GM21423 (cell line): ENCODE measurements at regions not wholly inside any gene's neighbourhood (a gene's known extent, or its start where the extent isn't known, plus 50 kb on each side); places are given as distances from the start of the nearest gene placed in this dataset.
"Not testable (repeated sequence)": the region's sequence is repeated elsewhere in the genome, so short reads cannot be mapped to it uniquely, and the experiment has no call there.

ENCODE experiments used
- ATAC-seq: cut with Tn5 transposase; IDR thresholded peaks from one replicate; pipeline ENCODE4 v1.9.1; 2021; ENCODE audit warnings: mild to moderate bottlenecking, moderate library complexity; ENCODE audit not compliant: unreplicated experiment

DNA sequence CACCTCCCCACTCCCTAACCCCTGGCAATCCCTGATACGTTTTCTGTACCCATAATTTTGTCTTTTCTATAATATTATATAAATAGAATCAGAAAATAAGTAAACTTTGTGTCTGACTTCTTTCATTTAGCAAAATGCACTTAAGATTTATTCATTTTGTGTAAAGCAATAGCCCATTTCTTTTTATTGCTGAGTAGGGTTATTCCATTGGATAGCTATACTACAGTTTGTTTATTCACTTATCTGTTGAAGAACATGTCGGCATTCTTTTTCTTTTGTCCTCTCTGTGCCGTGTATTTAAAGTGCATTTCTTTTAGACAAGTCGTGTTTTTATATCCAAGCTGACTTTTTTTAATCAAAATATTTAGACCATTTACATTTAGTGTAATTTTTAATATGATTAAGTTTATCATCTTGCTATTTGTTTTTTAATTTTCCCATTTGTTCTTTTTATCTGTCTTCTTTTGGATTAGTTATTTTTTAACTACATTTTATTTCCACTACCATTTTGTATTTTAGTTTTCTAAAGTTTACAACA, 176.4 kb upstream of the TSHZ3 start:
- ATAC-seq: no peak

DNA sequence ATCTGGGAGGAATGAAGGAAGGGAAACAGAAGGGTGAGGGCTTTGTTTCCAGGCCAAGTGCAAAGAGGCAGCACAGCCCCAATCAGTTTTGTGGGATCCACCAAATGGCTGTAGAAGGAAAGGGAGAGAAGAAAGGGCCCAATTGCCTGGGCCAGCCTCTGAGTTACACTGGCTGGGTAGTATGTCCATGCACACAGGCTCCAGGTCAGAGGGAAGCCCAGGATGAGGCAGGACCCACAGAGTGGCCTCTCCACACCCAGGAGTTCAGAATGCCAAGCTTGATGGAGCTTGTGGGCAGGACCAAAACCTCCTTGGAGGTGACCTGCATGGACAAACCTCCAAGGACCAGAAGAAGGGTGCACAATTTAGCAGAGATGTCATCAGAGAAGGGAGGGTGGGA, 178.2 kb upstream of the TSHZ3 start:
- no peak for ATAC-seq

DNA sequence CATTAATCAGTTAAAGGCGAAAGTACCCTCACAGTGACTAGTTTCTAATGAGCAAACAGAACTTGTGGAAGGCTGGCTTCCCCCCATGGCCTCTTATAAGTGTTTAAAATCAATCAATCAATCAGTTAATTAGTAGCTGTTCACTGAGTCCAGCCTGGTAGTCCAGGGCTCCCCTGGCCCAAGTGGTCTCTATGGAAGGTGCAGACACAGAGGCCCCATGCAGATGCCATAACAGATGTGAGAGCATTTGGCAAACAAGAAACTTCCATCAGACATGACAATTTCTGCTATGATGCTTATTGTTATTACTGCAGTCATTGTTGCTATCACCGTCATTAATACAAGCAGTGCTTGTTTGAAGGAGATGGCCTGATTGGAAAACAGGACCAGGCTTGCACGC, 179.0 kb upstream of the TSHZ3 start:
- no peak for ATAC-seq

DNA sequence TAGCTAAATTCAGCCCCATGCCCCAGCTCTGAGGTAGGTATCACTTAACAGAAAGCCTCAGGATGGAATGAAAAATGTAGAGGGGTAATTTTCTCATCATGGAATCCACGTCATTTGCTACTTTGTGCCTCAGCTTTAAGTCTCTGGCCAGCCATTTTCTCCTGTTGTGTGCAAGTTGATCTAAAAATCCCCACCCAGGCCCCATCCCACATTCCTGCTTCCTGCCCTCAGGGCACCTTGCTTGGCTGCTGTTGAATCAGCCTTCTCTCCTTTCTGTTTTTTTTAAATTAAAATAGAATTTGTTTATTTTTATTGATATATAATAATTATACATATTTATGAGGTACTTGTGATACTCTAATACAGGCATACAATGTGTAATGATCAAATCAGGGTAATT, 179.9 kb upstream of the TSHZ3 start:
- no peak for ATAC-seq

DNA sequence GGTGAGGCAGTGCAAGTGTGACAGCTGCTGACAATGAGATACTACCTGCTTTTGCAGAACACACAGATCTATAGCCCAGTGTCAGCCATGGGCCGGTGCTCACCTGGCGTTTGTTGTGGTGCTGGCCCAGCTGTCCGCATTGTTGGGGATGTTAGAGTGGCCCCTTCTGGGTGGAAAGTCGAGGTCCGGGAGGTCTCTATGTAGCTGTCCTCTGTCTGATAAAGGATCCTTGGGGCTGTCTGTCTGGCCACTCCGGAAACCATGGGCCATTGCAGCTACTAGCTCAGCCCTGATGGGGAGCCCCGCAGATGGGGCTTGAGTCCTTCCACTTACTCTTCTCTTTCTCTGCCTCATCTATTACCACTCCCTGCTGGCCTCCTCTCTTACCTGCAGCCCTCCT, 181.5 kb upstream of the TSHZ3 start:
- ATAC-seq: no peak

DNA sequence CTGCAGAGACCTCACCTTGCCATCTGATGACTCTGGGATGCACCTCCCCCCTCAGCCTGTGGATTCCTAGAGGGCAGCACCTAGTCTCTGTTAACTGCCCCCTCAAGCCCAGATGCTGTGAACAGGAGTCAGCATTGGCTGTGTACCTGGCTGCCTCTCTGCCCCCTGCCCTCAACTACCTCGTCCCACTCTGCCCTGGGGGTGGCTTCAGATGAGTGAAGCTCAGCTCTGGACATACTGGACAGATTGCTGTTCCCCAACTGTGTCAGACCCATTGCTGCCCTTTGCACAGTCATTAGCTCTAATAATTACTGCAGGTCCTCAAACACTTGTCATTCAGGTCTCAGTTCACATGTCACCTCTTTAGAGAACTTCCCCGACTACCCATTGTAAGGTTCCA, 182.1 kb upstream of the TSHZ3 start:
- no peak for ATAC-seq

DNA sequence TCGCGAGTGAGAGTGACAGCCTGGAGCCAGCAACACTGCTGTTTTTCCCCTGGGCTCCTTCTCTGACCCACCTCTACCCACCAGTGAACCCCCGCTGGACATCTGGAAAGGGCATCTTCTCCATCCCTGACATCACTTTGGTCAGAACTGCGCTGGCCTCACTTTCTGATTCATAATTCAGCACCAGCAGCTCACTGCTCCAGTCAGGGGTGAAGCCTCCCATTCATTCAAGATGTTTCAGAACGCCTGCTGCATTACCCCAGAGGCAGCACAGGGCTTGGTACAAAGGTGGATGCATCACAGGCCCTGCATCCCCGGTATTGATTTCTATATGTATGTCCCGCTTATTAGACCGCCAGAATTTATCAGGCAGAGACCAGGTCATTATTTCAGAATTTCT, 182.8 kb upstream of the TSHZ3 start:
- ATAC-seq: no peak

DNA sequence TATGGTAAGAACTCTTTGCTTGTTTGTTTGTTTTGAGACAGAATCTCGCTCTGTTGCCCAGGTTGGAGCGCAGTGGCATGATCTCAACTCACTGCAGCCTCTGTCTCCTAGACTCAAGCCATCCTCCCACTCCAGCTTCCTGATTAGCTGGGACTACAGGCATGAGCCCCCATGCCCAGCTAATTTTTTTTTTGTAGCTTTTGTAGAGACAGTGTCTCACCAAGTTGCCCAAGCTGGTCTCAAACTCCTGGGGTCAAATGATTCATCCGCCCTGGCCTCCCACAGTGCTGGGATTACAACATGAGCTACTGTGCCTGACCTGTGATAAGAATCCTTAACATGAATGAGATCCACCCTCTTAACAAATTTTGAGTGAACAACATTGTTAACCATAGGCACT, 183.9 kb upstream of the TSHZ3 start:
- ATAC-seq: no peak

DNA sequence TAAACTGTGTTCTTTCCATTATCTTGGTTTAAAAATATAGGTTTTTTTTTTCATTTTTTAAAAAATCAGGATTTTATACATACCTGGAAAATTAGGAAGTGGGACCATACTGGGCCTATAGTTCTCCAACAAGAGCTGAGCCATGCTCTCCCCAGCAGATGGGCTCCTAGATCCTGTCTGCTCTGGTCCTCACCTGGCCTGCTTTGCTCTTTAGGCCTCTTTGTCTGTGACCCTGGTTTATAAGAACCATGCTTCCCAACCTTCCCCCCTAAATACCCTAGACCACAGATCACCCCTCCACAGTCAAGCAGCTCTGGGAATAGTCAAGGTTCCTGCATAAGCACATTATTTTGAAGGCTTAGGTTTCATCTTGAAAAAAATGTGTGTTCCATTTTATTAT, 185.0 kb upstream of the TSHZ3 start:
- no peak for ATAC-seq

DNA sequence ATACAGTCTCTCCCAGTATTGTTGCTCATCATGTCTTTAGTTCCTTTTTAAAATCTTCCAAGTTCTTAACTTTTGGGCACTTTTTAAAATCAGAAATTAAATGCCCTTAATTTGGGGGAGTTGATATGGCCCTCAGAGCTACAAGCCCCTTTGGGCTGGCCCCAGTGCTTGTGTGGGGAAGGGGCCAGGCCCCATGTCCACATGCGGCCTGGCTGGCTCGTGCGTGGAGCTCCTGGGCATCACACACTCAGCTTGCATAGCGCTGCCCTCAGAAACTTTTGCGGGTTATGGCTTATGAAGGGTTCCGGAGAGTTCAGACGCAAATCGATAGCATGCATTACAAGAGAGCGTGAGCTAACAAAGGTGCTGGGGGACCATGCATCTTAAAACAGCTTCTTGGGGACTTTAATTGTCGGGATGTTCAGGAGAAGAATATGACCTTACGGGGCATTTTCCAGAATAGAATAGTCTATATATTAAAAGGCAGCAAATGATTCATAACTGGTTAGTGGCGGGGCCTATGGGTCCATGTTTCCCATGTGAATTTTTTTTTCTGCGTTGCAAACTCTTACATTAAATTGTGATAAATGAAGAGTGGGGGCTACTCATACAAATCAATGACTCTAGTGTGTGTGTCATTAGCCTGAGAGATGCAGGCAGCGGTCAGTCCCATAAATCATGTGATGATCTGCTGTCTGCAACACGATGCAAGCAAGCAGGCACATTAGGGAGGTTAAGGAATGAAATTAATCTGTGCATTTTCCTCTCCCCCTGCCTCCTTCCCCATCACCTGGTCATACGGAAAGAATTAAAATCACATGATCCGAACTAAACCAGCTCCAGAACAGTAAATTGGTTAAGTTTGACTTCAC, 185.8 kb upstream of the TSHZ3 start:
- no peak for ATAC-seq

DNA sequence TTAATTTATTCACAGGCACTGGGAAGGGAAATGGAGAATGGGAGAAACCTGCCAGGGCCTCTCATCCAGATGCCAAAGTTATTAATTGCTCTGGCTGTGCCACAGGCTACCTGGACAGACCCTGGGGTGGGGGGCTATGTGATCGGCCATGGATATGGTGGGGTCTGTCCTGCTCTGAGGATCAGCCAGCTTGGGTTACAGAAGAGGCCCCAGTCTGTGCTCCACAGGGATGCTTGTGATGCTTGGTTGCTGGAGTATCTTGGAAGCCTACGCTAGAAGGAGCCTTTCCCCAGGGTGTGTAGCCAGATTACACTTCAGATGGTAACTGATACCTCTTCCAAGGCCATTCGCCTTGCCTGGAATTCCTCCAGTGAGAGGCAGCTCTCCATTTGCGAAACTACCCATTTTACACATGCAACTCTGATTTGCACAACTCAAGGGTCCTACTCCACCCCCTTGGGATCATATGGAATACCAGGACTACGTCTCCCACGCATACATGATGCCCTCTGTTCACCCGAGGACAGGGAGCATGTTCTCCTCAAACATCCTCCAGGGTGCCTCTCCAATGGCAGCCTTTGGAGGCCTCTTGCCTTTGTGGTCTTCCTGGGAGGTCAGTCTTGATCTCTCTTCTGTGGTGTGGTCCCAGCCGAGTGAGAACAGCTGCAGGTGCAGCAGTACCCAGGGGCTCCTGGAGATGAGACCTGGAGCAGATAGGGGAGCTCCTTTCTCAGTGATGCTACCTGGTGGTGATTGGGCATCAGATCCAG, 186.6 kb upstream of the TSHZ3 start:
- no peak for ATAC-seq

DNA sequence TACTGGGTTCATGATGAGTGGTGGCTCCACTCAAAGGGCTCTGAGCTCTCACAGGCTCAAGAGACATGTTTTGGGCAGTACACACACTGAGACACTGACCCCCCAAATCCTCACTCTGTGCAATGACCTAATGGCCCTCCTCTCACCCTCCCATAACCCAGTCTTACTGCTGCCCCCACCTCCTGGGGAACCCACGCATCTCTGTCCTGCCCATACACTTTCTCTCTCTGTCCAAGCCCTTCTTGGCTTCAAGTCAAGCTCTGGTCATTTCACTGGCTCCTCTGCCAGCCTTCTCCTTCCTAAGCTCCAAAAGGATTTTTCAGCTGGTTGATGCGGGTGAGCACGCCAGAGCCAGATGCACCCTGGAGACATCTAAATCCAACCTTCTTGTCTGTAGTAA, 187.9 kb upstream of the TSHZ3 start:
- no peak for ATAC-seq

DNA sequence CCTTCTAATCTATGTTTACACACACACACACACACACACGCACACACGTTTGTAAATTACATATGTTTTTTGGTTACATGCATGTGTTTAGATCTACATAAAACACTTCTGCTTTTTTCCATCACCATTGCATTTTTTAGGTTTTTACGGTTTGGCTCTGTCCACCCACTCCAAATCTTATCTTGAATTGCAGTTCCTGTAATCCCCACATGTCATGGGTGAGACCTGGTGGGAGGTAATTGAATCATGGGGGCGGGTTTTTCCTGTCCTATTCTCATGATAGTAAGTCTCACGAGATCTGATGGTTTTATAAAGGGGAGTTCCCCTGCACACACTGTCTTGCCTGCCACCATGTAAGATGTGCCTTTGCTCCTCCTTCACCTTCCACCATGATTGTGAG, 188.7 kb upstream of the TSHZ3 start:
- ATAC-seq: not testable (repeated sequence)

DNA sequence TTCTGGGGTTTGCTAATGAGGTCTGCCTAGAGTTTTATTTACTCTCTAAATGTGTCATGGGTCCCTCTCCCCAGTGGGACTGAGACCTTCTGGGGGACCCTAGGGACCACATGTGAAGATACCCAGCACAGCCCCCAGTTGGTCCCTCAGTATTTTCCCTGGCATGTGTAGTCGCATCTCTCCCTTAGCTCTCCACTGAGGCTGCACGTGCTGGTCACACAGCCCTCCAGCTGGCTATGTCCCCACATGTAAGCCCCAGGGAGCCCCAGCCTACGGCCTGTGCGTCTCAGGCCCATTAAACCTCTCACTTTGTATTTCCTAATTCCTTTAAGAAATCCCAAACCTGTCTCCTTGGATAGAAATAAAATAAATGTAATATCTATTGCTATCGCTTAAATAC, 189.6 kb upstream of the TSHZ3 start:
- no peak for ATAC-seq

DNA sequence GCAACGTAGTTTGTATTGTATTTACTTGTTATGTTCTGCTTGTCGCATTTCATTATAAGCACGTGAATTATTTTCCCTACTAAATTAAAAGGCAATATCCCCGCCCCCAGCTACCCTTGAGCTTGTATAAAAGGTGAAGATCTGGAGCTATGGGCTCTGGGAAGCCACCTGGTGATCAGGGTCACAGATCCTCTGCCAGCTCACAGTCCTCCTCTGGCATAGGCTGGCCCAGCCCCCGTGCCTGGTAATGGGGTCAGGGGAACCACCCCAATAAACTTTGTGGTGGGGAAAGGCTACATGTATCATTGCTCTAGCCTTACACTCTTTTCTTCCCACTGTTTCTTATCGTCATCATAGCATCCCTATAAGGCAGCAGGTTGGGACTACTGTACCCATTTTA, 190.2 kb upstream of the TSHZ3 start:
- no peak for ATAC-seq

DNA sequence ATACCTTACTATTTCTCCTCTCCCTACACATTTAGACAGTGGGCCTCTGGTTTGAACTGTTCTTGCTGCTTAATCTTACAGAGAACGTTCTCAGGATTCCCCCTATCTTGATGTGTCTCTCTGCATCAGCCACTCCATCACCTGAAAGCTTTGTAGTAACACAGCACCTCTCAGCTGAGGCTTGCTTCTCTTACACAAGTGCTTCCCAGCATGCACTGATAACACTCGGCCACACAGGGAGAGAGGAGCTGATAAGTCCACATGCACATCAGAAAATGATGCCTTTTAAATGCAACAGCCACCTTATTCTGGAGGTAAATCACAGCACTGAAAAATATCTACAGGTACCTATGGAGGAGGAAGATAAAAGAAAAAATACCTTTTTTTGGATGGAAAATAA, 192.2 kb upstream of the TSHZ3 start:
- no peak for ATAC-seq

DNA sequence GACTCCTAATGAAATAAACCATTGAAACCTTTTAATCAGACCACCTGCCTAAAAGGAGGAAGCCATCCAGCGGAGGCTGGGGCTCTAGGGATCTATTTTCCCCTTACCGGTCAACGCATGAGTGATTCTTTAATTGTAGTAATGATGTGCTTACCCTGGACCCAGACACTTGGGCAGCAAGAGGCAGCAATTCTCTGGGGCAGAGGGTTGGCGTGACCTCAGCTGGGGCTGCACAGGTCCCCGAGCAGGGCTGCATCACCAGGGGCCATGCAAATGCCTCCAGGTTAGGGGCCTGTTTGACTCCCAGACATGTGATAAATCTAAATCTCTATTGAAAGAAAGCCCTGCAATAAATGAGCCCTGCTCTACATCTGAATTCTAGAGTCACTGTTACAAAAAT, 194.2 kb upstream of the TSHZ3 start:
- no peak for ATAC-seq

DNA sequence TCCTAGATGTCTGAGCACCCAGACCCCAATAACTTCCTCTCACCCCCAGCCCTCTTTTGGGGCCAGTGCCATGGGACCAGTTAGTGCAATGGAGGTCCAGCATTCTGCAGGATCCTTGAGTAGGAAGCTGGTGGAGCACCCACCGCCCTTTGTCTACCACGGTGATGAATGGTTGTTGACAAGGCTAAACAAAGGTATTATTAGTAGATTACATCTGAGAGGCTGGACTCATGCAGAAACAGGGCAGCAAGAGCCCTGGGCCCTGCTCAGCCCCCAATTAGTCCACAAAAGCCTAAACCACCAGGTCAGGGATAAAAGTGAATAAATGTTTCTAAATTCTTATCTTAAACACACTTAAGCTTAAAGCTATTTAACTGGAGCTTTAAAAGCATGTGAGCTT, 196.5 kb upstream of the TSHZ3 start:
- no peak for ATAC-seq

DNA sequence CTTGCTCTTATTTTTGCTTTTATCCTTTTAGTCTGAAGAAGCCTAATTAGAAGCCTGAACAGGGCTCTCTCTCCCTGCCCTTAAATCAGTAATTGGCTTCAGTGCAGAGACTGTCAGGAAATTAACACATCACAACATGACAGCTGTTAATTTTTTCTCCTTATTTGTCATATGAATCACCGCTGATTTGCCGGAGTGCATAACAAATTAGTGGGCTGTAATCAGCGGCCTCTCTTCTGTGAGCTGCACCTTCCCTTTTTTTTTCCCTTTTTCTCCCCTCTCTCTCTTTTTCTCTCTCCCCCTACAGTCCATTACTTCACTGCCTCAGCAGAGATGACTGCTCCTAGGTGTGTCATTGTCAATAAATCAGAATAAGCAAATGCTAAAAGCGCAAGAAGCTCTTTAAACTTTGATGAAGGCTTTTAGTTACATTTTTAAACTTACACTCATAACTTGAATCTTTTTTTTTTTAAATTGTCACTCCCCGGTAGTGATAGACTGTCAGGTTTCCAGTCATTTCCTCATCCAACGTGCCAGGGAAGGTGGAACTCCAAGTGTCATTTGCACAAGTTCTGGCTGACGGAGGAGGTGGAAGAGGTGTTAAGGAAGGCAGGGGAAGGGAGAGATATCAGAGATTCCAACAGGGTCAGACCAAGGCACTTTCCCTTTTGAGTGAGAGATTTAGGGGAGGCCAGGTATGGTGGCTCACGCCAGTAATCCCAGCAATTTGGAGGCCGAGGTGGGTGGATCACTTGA, 197.1 kb upstream of the TSHZ3 start:
- ATAC-seq: no peak

DNA sequence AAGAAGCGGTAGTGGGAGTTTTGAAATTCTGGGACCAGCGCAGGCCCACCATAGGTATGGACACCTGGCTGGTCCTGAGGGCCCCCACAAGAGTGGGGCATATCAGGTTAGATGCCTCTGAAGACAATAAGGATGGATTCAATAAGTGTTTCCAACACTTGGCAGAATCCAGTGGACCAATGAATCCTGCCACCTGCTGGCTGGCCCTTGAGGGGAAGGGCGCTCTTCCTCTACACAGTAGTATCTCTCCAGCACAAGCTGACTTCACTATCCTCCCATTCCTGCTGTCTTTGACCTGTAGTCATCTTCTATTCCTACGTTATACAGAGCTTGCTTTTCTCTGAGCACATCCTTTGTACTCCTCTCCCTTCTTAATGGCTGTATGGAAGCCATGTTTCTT, 199.7 kb upstream of the TSHZ3 start:
- ATAC-seq: no peak

DNA sequence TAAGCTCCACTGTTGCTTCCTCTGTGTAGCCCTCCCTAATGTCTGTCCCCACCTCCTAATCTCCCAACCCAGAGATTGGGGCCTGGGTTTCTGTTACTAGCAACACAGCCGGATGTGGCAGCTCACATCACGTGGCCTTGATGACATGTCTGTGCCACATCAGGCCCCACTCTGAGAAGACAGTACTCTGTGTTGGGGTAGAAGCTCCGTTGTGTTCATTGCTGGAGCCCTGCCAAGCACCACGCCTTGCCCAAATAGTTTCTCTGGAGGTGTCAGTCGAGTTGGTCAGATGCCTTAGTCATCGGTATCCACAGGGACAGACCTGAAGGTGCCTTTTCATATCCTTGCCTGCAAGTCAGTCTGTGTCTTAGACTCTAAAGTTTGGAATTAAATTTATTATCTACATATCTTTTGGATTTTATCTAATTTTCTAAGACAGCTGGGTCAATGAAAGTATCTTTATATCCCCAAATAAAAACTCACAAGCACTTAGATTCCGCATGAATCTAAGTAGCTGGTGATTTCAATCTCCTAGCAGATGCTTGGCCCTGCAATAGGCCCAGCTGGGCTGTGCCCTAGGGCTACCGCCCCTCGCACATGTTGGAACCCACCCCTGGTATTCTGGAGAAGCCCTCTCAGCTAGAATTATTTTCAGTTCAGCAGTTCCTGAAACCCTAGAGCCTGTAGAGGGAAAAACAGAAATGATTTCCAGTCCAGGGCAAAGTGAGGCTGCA, 204.0 kb upstream of the TSHZ3 start:
- no peak for ATAC-seq
